ENCODE measurements at regions not wholly inside any gene's neighbourhood (a gene's known extent, or its start where the extent isn't known, plus 50 kb on each side); places are given as distances from the start of the nearest gene placed in this dataset.

GRCh38 chrX:78388663-78389062 lies 61.3 kb upstream of the CYSLTR1 start:
- H3K9me3 Mint-ChIP-seq, result peaks cover 12 to 13% of the 10 kb centered on the region in 2 donors
- peaks cover 0 to 7% of the 10 kb centered on the region in 2 donors for H3K27me3 Mint-ChIP-seq
- peaks cover 6 to 9% of the 10 kb centered on the region in 2 donors for H3K36me3 Mint-ChIP-seq
- H3K27ac Mint-ChIP-seq, result no peak overlapping the region
- H3K4me1 Mint-ChIP-seq, result no peaks in the 10 kb centered on the region
- DNase-seq, result no peak
- ATAC-seq (replicated peaks), result no peak
- no peak overlapping the region for H3K4me3 Mint-ChIP-seq

DNA sequence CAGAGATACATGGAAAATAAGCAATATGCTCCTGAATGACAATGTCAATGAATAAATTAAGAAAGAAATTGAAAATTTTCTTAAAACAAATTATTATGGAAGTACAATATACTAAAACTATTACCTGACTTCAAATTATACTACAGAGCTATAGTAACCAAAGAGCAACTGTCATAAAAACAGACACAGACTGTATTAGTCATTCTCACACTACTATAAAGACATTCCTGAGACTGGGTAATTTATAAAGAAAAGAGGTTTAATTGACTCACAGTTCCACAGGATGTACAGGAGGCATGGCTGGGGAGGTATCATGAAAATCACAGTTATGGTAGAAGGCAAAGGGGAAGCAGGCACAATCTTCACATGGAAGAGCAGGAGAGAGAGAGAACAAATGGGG lies 60.0 kb upstream of the CYSLTR1 start:
- H3K27ac Mint-ChIP-seq, result no peak overlapping the region
- DNase-seq (no peak), ATAC-seq (replicated peaks) (no peak)
- H3K4me3 Mint-ChIP-seq, result no peak overlapping the region
- peaks cover 0 to 7% of the 10 kb centered on the region in 2 donors for H3K27me3 Mint-ChIP-seq
- peaks cover 6 to 9% of the 10 kb centered on the region in 2 donors for H3K36me3 Mint-ChIP-seq
- no peaks in the 10 kb centered on the region for H3K4me1 Mint-ChIP-seq
- H3K9me3 Mint-ChIP-seq, result peaks cover 12 to 13% of the 10 kb centered on the region in 2 donors

DNA sequence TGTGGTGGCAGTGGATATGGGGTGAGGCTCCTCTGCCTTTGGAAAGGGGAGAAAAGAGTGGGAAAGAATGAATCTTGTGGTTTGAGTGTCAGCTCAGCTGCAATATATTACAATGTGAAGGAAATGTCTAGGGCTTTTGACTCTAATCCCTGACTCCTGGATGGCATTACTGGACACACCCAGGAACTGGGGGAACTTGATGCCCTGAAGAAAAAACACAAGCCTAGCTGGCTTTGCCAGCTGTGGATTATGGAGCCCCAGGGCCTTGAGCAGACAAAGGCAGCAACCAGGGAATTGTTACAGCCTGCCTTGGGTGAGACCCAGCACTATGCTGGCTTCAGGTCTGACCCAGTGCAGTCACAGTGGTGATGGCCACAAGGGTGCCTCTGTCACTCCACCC lies 57.1 kb upstream of the CYSLTR1 start:
- DNase-seq, result no peak
- Mint-ChIP-seq H3K9me3 (peaks cover 11% of the 10 kb centered on the region in 2 donors), H3K27me3 (peaks cover 0 to 6% of the 10 kb centered on the region in 2 donors), H3K36me3 (peaks cover 6 to 8% of the 10 kb centered on the region in 2 donors), H3K4me3 (no peak overlapping the region), H3K27ac (no peak overlapping the region), H3K4me1 (peaks cover 0 to 2% of the 10 kb centered on the region in 2 donors)
- no peak for ATAC-seq (replicated peaks)

- H3K4me3 Mint-ChIP-seq, result no peak overlapping the region
Observed at GRCh38 chrX:78383594-78383993, 56.2 kb upstream of the CYSLTR1 start.

GRCh38 chrX:78378476-78379115 lies 51.2 kb upstream of the CYSLTR1 start:
- ATAC-seq (replicated peaks) (no peak), DNase-seq (no peak)
- Mint-ChIP-seq H3K27me3 (no peaks in the 10 kb centered on the region), H3K4me1 (peaks cover 3 to 8% of the 10 kb centered on the region in 2 donors), H3K36me3 (no peaks in the 10 kb centered on the region), H3K9me3 (no peaks in the 10 kb centered on the region), H3K27ac (no peak overlapping the region), H3K4me3 (no peak overlapping the region)

More at GRCh38 chrX:78383594-78383993, 56.2 kb upstream of the CYSLTR1 start:
- no peak for ATAC-seq (replicated peaks)
- Mint-ChIP-seq H3K27ac (no peak overlapping the region), H3K4me1 (peaks cover 1 to 8% of the 10 kb centered on the region in 2 donors), H3K27me3 (no peaks in the 10 kb centered on the region), H3K9me3 (peaks cover 4 to 6% of the 10 kb centered on the region in 2 donors), H3K36me3 (peaks cover 0 to 2% of the 10 kb centered on the region in 2 donors)
- no peak for DNase-seq

Measured in stimulated activated naive B cell treated with anti-CD40 and anti-IgM and Interleukin-4, amounts not matched to agents 10 μg/mL and 1 μg/mL and 100 μg/mL, for 72 hours (primary cell).